ENCODE measurements at regions not wholly inside any gene's neighbourhood (a gene's known extent, or its start where the extent isn't known, plus 50 kb on each side); places are given as distances from the start of the nearest gene placed in this dataset.

- no peaks in the 10 kb centered on the region for H4K20me1 ChIP-seq (replicated peaks in 1 of 2; ENCODE audit: control insufficient read depth in 1 of 2, insufficient read depth in 2 of 2, low read length in 2 of 2)
- H3K4me2 ChIP-seq (ENCODE audit: insufficient read depth in 1 of 2, low read depth in 2 of 2, low read length in 2 of 2) = no peak overlapping the region
- no peak for TF ChIP-seq ZNF274 (IDR thresholded peaks at IDR 0.05; ENCODE audit: borderline replicate concordance, extremely low read depth, low read length)
- TF ChIP-seq ATF2 (IDR thresholded peaks at IDR 0.05; ENCODE audit: low read length) = no peak
- H2BK20ac ChIP-seq (ENCODE audit: low read length) = no peak overlapping the region
- no peak overlapping the region for H3K14ac ChIP-seq (ENCODE audit: insufficient read length)
- H3K18ac ChIP-seq (ENCODE audit: extremely low read depth, low read length) = no peak overlapping the region
- ChIA-PET CTCF (ENCODE audit: partially characterized antibody) (interaction anchor here (0.7 kb wide), 1 partner anchor 1753 kb away, joined by 5 read pairs; no protein-coding TSS in a partner anchor), POLR2A (ENCODE audit: partially characterized antibody) (no interaction called here)
- no peak overlapping the region for H2AK5ac ChIP-seq (ENCODE audit: low read depth, low read length)
- H2AFZ ChIP-seq (ENCODE audit: low read length) = no peak overlapping the region
- no peak overlapping the region for H3K4me3 ChIP-seq (ENCODE audit: extremely low read depth in 1 of 4, insufficient read depth in 2 of 4, low read depth in 3 of 4, low read length in 4 of 4)
- H3K23me2 ChIP-seq (ENCODE audit: low read depth, low read length) = no peaks in the 10 kb centered on the region
- no peak overlapping the region for H2BK15ac ChIP-seq (ENCODE audit: low read length)
- H3K79me2 ChIP-seq (ENCODE audit: control insufficient read depth in 1 of 2, insufficient read depth in 2 of 2, low read length in 2 of 2) = no peaks in the 10 kb centered on the region
- no peak overlapping the region for H3K9ac ChIP-seq (replicated peaks in 1 of 4; ENCODE audit: extremely low read depth in 1 of 4, low read depth in 3 of 4, low read length in 3 of 4)
- H3K4ac ChIP-seq (replicated peaks; ENCODE audit: insufficient read length, low read depth, low read length) = no peak overlapping the region
- H3K23ac ChIP-seq (ENCODE audit: insufficient read length) = no peak overlapping the region
- peaks cover 0 to 5% (median 2%) of the 10 kb centered on the region in 4 experiments; a peak in 3 of 7 replicates for H3K4me1 ChIP-seq (replicated peaks in 1 of 4; ENCODE audit: control insufficient read depth in 3 of 4, insufficient read depth in 4 of 4, low read length in 3 of 4)
- H3K56ac ChIP-seq (replicated peaks; ENCODE audit: insufficient read length, low read depth, low read length) = no peak overlapping the region
- H2BK5ac ChIP-seq (ENCODE audit: low read depth, low read length) = no peak overlapping the region
- H3K9me3 ChIP-seq (ENCODE audit: insufficient read depth in 2 of 2, low read depth in 1 of 2, low read length in 1 of 2) = peaks cover 6 to 9% of the 10 kb centered on the region in 2 experiments; a peak in 2 of 4 replicates
- no peaks in the 10 kb centered on the region for H3K79me1 ChIP-seq (ENCODE audit: low read depth, low read length)
- no peak overlapping the region for H4K91ac ChIP-seq (replicated peaks; ENCODE audit: insufficient read length, low read length)
- no peak overlapping the region for H4K5ac ChIP-seq (ENCODE audit: insufficient read length, low read depth, low read length)
- no peak overlapping the region for H3K27ac ChIP-seq (ENCODE audit: low read depth, low read length)
- FAIRE-seq = no peak
- H2BK12ac ChIP-seq (ENCODE audit: low read depth, low read length) = no peak overlapping the region
- DNase-seq (ENCODE audit: low read depth in 1 of 2, low spot score in 2 of 2) = no peak
- no peak overlapping the region for H4K8ac ChIP-seq (ENCODE audit: extremely low read depth, insufficient read depth, low read length)
- H3K36me3 ChIP-seq (ENCODE audit: control insufficient read depth in 2 of 4, insufficient read depth in 4 of 4, low read length in 3 of 4) = no peaks in the 10 kb centered on the region
- no peak overlapping the region for H2BK120ac ChIP-seq (replicated peaks; ENCODE audit: low read depth, low read length)
- no peaks in the 10 kb centered on the region for H3K27me3 ChIP-seq (replicated peaks in 1 of 4; ENCODE audit: control insufficient read depth in 3 of 4, extremely low read depth in 1 of 4, insufficient read depth in 3 of 4, low read length in 3 of 4)
- WGBS, 2 experiments (ENCODE audit: extremely low coverage in 1 of 2, insufficient coverage in 1 of 2, insufficient read length in 1 of 2, insufficient replicate concordance in 2 of 2, low coverage in 1 of 2, low lambda C conversion rate in 2 of 2, missing lambda C conversion rate in 1 of 2) = 85% methylated on average over 2 of the region's 2 CpGs; no CpG with 5 or more reads in 1 of the 2 experiments
These were observed 816.6 kb downstream of the EPHA3 start for GRCh38 chr3:89923921-89924610.

All from H1 (cell line).